AG10803 (cell line): ENCODE measurements at regions not wholly inside any gene's neighbourhood (a gene's known extent, or its start where the extent isn't known, plus 50 kb on each side); places are given as distances from the start of the nearest gene placed in this dataset.

Experiments used
- DNase-seq: peaks from one replicate; pipeline ENCODE4 v3.0.0; 2010; ENCODE audit warnings: low read depth
- H3K4me3 ChIP-seq: 2 replicates; pipeline ENCODE4 v1.5.1; 2011; ENCODE audit warnings: mild to moderate bottlenecking, low read length, control low read depth
- CTCF ChIP-seq: conservative IDR thresholded peaks from 2 replicates; pipeline ENCODE4 v1.5.1; 2011; ENCODE audit warnings: mild to moderate bottlenecking, low read length, control low read depth, inconsistent platforms

DNA sequence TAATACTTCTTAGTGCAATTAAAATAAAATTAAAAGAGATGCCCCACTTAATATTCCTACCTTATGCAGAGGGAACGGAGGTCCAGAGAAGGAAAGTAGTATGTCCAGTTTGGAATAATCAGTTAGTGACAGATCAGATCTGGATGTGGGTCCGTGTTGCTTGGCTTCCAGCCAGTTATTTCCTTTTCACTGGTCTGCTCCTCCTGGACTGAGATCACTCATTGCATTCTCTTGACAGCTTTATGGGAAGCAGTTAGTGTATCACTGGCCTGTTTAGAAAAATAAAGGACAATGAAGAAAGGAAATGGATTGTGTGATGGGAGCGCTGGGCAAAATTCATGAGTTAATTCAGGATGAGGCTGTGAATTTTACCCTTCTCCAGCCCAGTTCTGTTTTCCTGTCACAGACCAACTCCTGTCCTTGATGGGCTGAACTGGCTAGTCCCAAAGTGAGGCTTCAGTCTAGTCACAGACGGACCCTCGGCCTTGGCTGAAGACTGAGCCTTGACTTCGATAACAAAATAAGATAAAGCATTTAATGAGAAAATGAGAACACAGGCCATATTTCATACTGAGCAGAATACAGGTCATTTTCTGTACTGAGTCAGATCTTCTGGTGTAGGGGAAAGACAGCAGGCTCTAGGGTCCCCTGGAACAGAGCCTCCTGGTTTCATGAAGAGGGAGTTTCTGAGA, 85.2 kb upstream of the TRABD2B start:
- DNase-seq = no peak

GRCh38 chr1:48080331-48081255, 83.4 kb upstream of the TRABD2B start:
- H3K4me3 ChIP-seq = no peak overlapping the region
- TF ChIP-seq CTCF = no peak
- DNase-seq = no peak

More for the DNA sequence above, 85.2 kb upstream of the TRABD2B start:
- TF ChIP-seq CTCF = no peak
- H3K4me3 ChIP-seq = no peak overlapping the region

GRCh38 chr1:48079096-48079495, 81.9 kb upstream of the TRABD2B start:
- H3K4me3 ChIP-seq = no peak overlapping the region
- no peak for TF ChIP-seq CTCF
- no peak for DNase-seq

DNA sequence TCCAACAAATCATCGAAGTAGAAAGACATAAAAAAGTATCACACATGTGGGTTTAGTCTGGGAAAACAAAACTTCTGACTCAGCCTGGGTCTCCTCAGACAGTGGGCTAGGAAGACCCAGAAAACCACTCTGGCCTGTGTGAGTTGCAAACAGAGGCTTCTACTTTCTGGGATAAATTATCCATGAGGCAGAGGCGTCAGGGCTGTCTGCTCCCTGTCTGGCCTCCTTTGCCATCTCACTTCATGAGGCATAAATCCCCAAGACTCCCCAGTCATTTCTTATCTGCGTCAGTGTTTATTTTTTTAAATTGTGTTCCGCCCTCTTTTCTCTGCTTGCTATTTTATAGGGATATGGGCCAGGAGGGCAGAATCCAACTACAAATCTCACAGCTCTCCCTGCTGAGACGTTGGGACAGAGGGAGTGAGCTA, 80.6 kb upstream of the TRABD2B start:
- TF ChIP-seq CTCF = no peak
- no peak for DNase-seq
- no peak overlapping the region for H3K4me3 ChIP-seq

DNA sequence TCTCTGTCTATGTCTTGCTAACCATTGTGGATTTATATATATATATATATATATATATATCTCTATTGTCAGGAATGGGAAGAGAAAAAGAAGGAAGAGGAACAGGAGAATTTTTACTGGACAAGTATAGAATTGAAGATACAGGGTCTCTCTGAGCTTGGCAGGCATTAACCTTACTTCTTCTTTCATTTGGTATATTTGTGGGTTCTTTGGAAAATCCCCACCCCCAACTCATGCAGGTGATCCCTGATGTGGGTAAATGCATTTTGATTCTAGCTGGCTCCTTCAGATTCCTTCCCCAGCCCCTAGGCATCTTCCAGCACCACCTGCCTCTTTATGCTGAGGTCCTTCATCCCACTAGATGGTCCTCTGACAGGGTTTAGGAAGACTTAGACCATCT, 78.8 kb upstream of the TRABD2B start:
- no peak for DNase-seq
- H3K4me3 ChIP-seq = no peak overlapping the region
- no peak for TF ChIP-seq CTCF

- no peak overlapping the region for H3K4me3 ChIP-seq
- no peak for DNase-seq
- no peak for TF ChIP-seq CTCF
Observed at GRCh38 chr1:48073798-48074530, 76.8 kb upstream of the TRABD2B start.
